ENCODE measurements at regions not wholly inside any gene's neighbourhood (a gene's known extent, or its start where the extent isn't known, plus 50 kb on each side); places are given as distances from the start of the nearest gene placed in this dataset.
"Not testable (repeated sequence)": the region's sequence is repeated elsewhere in the genome, so short reads cannot be mapped to it uniquely, and the experiment has no call there.

- DNase-seq: no peak
Measured at GRCh38 chr10:36559412-36560400, 565.7 kb upstream of the ANKRD30A start.

- no peak for DNase-seq
Measured at GRCh38 chr10:36556468-36556867, 568.9 kb upstream of the ANKRD30A start.

- peak in 5 of 51 donors; percentile 4 to 62 (median 8) for DNase-seq
Measured at GRCh38 chr10:36555036-36555435, 570.4 kb upstream of the ANKRD30A start.

- DNase-seq: no peak
Measured at GRCh38 chr10:36547965-36548364, 577.4 kb upstream of the ANKRD30A start.

GRCh38 chr10:36542493-36542892 is 582.9 kb upstream of the ANKRD30A start:
- DNase-seq: no peak

DNA sequence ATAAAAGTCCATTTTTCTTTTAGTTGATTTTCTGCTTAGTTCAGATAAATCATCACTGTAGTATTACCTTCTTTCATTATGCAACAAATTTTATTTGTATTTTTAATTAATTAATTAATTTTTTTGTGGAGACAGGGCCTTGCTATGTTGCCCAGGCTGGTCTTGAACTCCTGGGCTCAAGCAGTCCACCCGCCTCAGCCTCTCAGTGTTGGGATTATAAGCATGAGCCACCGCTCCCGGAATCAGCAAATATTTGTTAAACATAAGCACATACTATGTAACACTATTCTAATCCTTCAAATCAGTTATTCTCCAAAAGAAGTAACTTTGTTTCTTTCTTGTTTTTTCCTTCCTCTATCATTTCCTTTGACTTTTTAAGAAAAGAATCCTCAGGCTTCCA is 584.8 kb upstream of the ANKRD30A start:
- DNase-seq: no peak

GRCh38 chr10:36538953-36539586 is 586.3 kb upstream of the ANKRD30A start:
- DNase-seq: no peak

DNA sequence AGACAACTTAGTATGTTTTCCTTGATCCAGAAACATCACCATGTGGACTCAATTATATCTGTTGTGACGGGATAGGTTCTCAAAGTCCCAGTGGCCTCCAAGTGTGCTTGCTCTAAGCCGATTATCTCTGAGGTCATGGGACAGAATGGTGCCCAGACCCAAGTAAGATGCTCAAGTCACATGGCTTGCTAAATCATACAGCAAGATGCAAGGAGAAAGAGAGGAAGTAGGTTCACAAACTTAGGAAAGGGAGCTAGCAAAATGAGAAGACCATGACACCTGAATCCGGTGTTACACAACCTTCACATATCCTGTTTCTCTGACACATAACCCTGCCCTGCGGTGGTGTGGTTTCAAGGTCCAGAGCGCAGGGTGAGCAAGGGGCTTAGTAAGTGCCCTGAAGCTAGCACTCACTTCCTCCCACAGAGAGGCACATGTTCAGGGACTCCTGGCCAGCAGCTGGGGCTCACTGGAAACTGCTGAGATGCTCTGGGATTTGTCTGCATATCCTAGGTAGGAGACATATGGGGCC is 590.9 kb upstream of the ANKRD30A start:
- DNase-seq: no peak

DNA sequence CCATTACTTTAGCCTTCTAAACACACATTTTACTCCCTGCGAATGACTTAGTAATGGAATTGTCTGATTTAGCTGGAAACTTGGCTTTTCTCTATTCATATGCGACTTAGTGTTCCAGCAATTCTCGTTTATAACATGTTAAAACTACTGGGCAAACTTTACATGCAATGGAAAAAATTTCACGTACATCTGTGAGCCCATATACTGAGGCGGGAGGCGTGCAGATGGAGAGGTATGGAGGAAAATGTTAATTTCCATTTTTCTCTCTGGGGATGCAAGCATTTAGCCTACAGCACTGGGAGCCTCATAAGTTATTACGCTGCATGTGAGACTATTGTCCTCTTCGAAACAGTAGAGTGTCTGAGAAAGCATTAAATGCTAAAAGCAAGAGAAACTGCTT is 591.5 kb upstream of the ANKRD30A start:
- DNase-seq: no peak

DNA sequence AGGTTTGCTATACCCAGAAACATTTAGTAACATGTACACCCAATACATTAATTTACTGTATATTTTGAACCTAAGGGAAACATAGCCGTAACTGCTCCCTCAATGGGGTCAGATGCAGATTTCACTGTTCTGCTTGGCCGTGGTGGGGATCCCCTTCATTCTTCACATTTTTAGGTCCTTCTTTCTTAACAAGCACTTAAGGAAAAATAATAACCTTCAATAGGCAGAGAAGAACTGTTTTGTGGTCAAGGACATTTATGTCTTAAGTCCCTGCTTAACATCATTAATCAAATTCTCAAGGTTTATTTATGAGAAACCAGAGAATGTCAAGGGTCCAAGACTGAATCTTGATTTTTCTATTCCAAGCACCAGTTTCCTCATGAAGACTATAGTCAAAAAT is 592.1 kb upstream of the ANKRD30A start:
- DNase-seq: no peak

- DNase-seq: no peak
Measured at GRCh38 chr10:36531621-36532020, 593.8 kb upstream of the ANKRD30A start.

DNA sequence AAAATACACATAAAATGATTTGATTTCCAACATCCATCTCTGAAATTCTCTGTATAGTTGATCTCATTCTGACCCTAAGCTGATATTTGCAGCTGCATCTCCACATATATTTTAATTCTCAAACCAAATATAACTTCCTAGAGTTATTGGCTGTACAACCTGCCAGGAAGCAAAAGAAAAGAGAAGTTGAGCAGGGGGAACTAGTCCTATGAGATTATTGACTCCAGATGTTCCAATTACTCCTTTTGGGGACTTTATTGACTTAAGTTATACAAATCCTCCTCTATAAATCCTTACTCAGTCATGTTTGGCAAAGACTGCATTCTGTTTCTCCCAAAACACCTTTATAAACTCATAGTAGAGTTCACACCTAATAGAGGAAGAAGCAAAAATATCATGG is 599.4 kb upstream of the ANKRD30A start:
- no peak for DNase-seq

DNA sequence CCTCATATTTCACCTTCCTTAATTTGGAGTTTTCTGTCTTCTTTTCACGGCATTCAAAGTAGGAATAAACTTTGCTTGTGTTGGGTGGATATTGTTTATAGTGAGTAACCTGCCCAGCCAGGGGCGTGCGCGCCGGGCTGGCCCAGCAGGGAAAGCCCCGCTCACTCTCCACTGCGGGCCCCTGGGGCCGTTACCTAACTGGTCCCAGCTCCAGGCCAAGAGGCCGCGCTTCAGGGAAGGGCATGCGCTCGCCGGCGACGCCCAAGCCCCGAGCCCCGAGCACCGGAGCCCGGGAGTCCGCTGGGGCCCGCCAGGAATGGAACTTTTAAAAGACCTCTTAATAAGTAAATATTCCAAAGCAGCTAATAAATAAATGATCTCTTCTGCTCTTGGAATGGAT is 601.3 kb upstream of the ANKRD30A start:
- not testable (repeated sequence) for DNase-seq

GRCh38 chr10:36519909-36520308 is 605.5 kb upstream of the ANKRD30A start:
- no peak for DNase-seq

- DNase-seq: no peak
Measured at GRCh38 chr10:36516281-36516680, 609.1 kb upstream of the ANKRD30A start.

DNA sequence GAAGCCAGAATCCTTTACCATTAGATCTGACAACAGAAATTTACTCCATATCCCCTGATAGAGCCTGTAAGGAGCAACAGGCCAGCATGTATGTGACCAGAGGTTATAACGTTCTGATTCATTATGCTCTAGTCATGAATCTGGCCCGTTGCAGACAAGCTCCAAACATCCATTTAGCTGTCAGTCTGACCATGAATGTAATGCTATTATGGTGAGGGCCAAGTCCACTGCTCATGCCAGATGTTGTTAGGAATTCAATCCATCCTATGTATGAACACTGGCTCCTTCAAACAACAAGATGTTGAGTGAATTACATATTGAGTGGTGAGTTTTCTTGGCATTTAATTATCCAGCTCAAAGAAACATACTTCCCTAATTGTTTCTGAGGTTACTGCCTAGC is 610.1 kb upstream of the ANKRD30A start:
- no peak for DNase-seq

DNA sequence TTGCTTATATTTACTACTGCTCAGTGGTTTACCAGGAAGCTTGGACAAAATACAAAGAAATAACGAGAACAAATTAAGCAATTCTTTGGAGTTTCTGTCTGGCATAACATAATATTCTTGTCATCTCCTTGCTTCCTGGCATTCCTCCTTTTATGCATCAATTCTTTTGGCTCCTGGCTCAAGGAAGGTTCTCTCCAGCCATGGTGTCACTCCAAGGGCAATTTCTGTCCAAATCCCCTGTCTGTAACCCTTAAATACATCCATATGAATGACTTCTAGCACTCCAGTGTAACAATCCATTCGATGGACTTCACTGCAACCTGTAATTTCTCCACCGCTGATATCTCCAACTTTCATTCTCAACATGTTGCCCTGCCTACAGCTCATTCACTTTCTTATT is 617.7 kb upstream of the ANKRD30A start:
- DNase-seq: no peak

GRCh38 chr10:36506697-36507496 is 618.5 kb upstream of the ANKRD30A start:
- no peak for DNase-seq

DNA sequence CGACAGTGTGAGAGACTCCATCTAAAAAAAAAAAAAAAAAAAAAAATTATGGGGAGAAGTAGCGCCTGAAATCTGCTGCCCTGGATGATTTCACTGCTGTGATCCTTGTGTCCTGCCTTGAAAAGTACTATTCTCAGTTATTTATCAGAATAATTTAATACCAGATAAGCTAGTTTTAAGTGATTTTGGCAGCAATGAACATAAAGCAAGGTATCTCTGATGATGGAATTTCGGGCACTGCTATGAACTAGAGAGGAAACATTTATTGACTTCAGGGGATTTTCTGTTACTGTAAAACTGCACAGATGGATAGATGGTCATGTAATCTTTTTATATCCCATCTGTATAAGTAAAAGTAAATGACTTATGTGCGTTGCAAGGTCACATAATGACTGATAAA is 619.1 kb upstream of the ANKRD30A start:
- no peak for DNase-seq

DNA sequence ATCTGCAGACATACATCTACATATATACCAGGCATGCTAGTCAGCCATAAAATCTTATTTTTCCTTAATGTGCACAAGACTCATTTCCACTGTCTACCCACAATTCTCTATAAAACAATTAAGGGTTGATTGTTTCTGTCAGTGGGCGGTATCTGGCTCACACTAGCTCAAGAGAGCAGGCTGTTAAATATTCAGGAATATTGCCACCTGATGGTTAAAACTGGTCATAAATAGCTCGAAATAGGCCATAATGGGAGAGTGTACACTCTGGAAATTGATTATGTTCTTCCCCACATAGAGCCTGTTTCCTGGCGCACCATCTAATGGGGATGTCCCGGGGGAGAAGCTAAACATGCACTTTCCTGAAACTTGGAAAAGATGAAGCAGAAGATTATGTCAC is 620.6 kb upstream of the ANKRD30A start:
- DNase-seq: no peak

DNA sequence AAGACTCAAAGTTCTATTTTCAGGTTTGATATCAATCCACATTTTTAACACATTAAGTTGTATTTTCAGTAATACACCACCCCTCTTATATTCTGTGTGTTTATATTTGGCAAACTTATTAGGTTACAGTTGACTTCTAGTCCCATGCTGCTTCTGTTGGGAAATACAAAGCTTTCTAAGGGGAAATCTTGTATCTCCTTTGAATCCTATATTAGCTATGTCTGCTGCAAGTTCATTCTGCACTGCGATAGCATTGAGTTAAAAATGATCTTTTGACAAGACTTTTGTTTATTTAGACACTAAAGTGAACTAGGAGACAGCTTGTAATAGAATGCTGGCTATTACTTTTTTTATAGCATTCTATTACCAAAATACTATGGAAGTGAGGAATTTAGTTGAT is 625.1 kb upstream of the ANKRD30A start:
- no peak for DNase-seq

GRCh38 chr10:36499693-36500092 is 625.7 kb upstream of the ANKRD30A start:
- DNase-seq: no peak

All from hypothalamus (tissue), 51 donors.